Adrenal gland (tissue), 9 donors: ENCODE measurements at regions not wholly inside any gene's neighbourhood (a gene's known extent, or its start where the extent isn't known, plus 50 kb on each side); places are given as distances from the start of the nearest gene placed in this dataset.

Experiments
- DNase-seq, 7 donors: peaks; one replicate each; pipeline ENCODE4 v3.0.0-alpha.2; 2019 to 2020
- H3K27ac ChIP-seq, 5 donors: fragments of 200-600 bp; sonication (generic) in 4 of 5; 1 replicate in 3 of 5; 2 replicates in 2 of 5; pipeline versions ENCODE4 v1.5.1 to v1.8.0; 2016 to 2020; ENCODE audit warnings: mild to moderate bottlenecking in 1 of 5
- H3K27me3 ChIP-seq: fragments of 200-600 bp; 2 replicates; pipeline ENCODE4 v1.8.0; 2021
- H3K36me3 ChIP-seq, 2 donors: fragments of 200-600 bp; replicated peaks in 1 of 2; 1 replicate in 1 of 2; 2 replicates in 1 of 2; pipeline versions ENCODE4 v1.5.1 to v1.8.0; 2018 to 2022
- H3K4me1 ChIP-seq, 2 donors: fragments of 200-600 bp; replicated peaks in 1 of 2; 1 replicate in 1 of 2; 2 replicates in 1 of 2; pipeline versions ENCODE4 v1.5.1 to v1.8.0; 2018 to 2021
- H3K4me3 ChIP-seq, 4 donors: fragments of 200-600 bp; sonication (generic) in 3 of 4; one replicate each; pipeline ENCODE4 v1.5.1; 2016 to 2018
- H3K9me3 ChIP-seq, 3 donors: fragments of 200-600 bp; sonication (generic) in 1 of 3; replicated peaks in 1 of 3; 1 replicate in 2 of 3; 2 replicates in 1 of 3; pipeline versions ENCODE4 v1.5.1 to v1.8.0; 2016 to 2021
- POLR2A ChIP-seq, 2 donors: fragments of 450-650 bp; IDR thresholded peaks; one replicate each; pipeline ENCODE4 v1.6.1; 2017; ENCODE audit warnings: antibody characterized with exemption in 2 of 2, mild to moderate bottlenecking in 2 of 2, moderate library complexity in 1 of 2
- WGBS, 4 donors: extraction: QIAGEN DNeasy Blood & Tissue Kit in 2 of 4; methylation state at CpG; one replicate each; pipeline versions ENCODE4 v1.1.5 to v1.1.7; 2013 to 2017; 5-methylcytosine and 5-hydroxymethylcytosine counted together
- intact Hi-C, 2 donors: fragments of 100-400 bp; cut with DNase I; formaldehyde crosslinking; loops; one replicate each; pipeline versions ENCODE4 v1.14.1 to v1.15.0; 2022 to 2023
- TF ChIP-seq, protein P1 (sequence below), 6 experiments: fragments of 450-650 bp in 4 of 6; fragments of 200-600 bp in 2 of 6; sonication (generic) in 1 of 6; IDR thresholded peaks; 1 replicate in 5 of 6; 2 replicates in 1 of 6; pipeline versions ENCODE4 v1.5.1 to v1.8.0; 2016 to 2021; ENCODE audit warnings: antibody characterized with exemption in 6 of 6, mild to moderate bottlenecking in 2 of 6, moderate library complexity in 1 of 6
- donor health status: healthy with polysubstance abuse.
- donor health status: Bipolar disorder and iron deficiency.
- donor health status: DM: yes; HTN: yes; CAD: no.
- donor health status: DM: no; HTN: no; CAD: no.
- donor health status: DM: no; HTN: no; CAD: no.

DNA sequence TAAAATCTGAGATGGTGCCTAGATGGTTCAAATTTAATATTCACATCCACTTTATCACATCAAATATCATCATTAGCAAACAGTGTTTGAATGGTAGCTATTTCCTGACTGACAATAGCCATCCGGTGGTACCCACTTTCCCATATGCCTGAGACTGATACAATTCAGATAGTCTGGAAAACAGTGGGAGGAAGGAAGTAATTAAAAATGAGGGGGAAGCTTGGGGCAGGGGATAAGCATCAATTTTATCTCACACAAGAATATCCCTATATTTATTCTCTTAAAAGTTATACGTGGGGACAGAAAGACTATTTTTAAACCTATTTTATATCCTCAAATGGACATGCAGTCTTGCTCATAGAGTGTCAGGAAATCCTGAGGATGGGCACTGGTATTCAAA is 122.5 kb upstream of the GAP43 start:
- no peaks in the 10 kb centered on the region for H3K4me1 ChIP-seq
- H3K36me3 ChIP-seq: no peaks in the 10 kb centered on the region
- no peak for DNase-seq
- 22 to 35% (median 29%) methylated on average over 2 of the region's 2 CpGs for WGBS, 4 donors
- intact Hi-C loops: no loop called here
- TF ChIP-seq, protein P1, sequence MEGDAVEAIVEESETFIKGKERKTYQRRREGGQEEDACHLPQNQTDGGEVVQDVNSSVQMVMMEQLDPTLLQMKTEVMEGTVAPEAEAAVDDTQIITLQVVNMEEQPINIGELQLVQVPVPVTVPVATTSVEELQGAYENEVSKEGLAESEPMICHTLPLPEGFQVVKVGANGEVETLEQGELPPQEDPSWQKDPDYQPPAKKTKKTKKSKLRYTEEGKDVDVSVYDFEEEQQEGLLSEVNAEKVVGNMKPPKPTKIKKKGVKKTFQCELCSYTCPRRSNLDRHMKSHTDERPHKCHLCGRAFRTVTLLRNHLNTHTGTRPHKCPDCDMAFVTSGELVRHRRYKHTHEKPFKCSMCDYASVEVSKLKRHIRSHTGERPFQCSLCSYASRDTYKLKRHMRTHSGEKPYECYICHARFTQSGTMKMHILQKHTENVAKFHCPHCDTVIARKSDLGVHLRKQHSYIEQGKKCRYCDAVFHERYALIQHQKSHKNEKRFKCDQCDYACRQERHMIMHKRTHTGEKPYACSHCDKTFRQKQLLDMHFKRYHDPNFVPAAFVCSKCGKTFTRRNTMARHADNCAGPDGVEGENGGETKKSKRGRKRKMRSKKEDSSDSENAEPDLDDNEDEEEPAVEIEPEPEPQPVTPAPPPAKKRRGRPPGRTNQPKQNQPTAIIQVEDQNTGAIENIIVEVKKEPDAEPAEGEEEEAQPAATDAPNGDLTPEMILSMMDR (IDR thresholded peaks at IDR 0.05): no peak
- no peak for TF ChIP-seq POLR2A (IDR thresholded peaks at IDR 0.05)
- H3K9me3 ChIP-seq: no peaks in the 10 kb centered on the region
- no peak overlapping the region for H3K4me3 ChIP-seq
- H3K27me3 ChIP-seq: no peaks in the 10 kb centered on the region
- no peak overlapping the region for H3K27ac ChIP-seq

DNA sequence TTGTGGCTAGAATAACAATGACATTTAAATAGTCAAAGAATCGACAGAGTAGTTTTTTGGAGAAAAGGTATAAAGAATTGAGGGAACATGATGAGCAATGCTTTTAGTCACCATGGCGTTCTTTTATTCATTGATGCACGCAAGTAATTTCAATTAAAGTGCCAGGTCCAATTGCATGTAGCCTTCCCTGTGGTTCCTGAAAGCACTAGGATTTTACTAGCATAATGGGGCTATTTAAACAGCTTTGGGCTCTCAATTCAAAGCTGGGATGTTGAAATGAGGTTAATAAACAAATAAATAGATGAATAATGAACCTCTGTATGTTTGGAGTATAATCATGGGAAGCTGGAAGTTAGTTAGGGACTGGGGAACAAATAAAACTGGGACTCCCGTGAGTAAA is 121.2 kb upstream of the GAP43 start:
- H3K4me3 ChIP-seq: no peak overlapping the region
- no peaks in the 10 kb centered on the region for H3K4me1 ChIP-seq
- no peaks in the 10 kb centered on the region for H3K36me3 ChIP-seq
- H3K27ac ChIP-seq: no peak overlapping the region
- H3K27me3 ChIP-seq: no peaks in the 10 kb centered on the region
- TF ChIP-seq, protein P1 (IDR thresholded peaks at IDR 0.05): no peak
- no peak for TF ChIP-seq POLR2A (IDR thresholded peaks at IDR 0.05)
- H3K9me3 ChIP-seq: no peaks in the 10 kb centered on the region
- DNase-seq: no peak
- WGBS, 4 donors: 81 to 89% (median 83%) methylated on average over 4 of the region's 4 CpGs
- intact Hi-C loops: no loop called here

DNA sequence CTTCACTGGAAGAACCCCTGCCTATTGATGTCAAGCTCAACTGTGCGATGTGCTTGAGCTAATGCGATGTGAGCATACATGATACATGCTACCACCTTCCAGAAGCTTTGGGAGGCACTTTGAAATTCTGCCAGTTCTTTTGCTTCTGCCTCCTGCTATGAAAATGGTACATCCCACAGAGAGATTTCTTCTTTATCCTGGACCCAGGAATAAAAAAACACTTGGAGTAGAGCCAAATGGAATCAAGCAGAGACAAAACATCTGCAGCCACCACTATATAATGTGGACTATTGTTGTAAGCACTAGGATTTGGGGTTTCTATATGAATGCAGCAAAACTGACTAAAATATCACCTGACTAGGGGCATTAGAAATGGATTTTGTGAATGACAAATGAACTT is 119.9 kb upstream of the GAP43 start:
- DNase-seq: no peak
- 61 to 100% (median 90%) methylated on average over 2 of the region's 2 CpGs for WGBS, 4 donors
- Histone ChIP-seq H3K9me3 (no peaks in the 10 kb centered on the region), H3K4me1 (no peaks in the 10 kb centered on the region), H3K4me3 (no peak overlapping the region), H3K27ac (no peak overlapping the region), H3K36me3 (no peaks in the 10 kb centered on the region), H3K27me3 (no peaks in the 10 kb centered on the region)
- intact Hi-C loops: no loop called here
- TF ChIP-seq, protein P1 (IDR thresholded peaks at IDR 0.05): no peak
- no peak for TF ChIP-seq POLR2A (IDR thresholded peaks at IDR 0.05)

DNA sequence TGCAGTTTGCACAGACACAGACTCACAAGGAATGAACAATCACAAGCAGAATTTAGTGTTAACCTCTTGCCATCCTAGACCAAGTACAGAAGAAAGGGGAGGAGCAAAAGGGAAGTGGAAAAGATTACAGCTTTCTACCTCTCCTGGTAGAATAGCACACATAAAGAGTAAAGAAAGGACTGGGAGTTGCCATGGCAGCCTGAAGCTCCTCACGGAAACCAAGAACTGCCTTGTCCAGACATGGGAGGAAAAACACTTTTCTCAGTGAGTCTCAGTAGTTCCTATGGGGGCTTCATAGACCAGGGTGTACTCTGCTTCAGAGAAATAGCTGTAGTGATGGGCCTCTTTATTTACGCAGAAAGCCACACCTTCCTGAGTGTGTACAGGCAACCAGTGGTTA is 114.7 kb upstream of the GAP43 start:
- H3K9me3 ChIP-seq: no peaks in the 10 kb centered on the region
- H3K4me1 ChIP-seq: peaks cover 0 to 6% of the 10 kb centered on the region in 2 donors
- no peak for DNase-seq
- no peak for TF ChIP-seq POLR2A (IDR thresholded peaks at IDR 0.05)
- TF ChIP-seq, protein P1 (IDR thresholded peaks at IDR 0.05): no peak
- no peak overlapping the region for H3K27ac ChIP-seq
- intact Hi-C loops: no loop called here
- 82 to 95% (median 85%) methylated on average over 2 of the region's 2 CpGs for WGBS, 4 donors
- no peak overlapping the region for H3K4me3 ChIP-seq
- H3K27me3 ChIP-seq: no peaks in the 10 kb centered on the region
- H3K36me3 ChIP-seq: no peaks in the 10 kb centered on the region
